ENCODE measurements at regions not wholly inside any gene's neighbourhood (a gene's known extent, or its start where the extent isn't known, plus 50 kb on each side); places are given as distances from the start of the nearest gene placed in this dataset.
"Not testable (repeated sequence)": the region's sequence is repeated elsewhere in the genome, so short reads cannot be mapped to it uniquely, and the experiment has no call there.

GRCh38 chr5:1644810-1645571 is 121.2 kb upstream of the LPCAT1 start:
- WGBS, 4 donors = 5 to 10% (median 5%) methylated on average over 22 to 51 of the region's 52 CpGs

DNA sequence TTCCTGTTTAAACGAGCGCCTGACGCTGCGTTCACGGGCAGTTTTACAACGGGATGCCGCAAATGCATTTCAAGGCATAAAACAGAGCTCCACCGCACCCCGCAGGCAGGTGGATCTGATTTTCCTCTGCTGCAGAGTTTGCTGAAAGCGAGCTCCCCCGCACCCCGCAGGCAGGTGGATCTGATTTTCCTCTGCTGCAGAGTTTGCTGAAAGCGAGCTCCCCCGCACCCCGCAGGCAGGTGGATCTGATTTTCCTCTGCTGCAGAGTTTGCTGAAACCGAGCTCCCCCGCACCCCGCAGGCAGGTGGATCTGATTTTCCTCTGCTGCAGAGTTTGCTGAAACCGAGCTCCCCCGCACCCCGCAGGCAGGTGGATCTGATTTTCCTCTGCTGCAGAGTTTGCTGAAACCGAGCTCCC is 120.6 kb upstream of the LPCAT1 start:
- not testable (repeated sequence) for H3K4me1 ChIP-seq (replicated peaks in 1 of 2); H3K4me3 ChIP-seq; H3K9me3 ChIP-seq (replicated peaks in 1 of 3); H3K27ac ChIP-seq; DNase-seq; H3K36me3 ChIP-seq (replicated peaks in 1 of 2)
- H3K27me3 ChIP-seq = peaks cover 20% of the 10 kb centered on the region
- intact Hi-C loops (cut with DNase I) = loop anchor here (5.0 to 10.0 kb wide), 4 partner anchors 262 to 720 kb away; partner anchors contain the start of gene CLPTM1L (in 1 of the 2)
- WGBS, 4 donors = 9 to 13% (median 10%) methylated on average over 7 to 18 of the region's 22 CpGs

More at GRCh38 chr5:1644810-1645571, 121.2 kb upstream of the LPCAT1 start:
- DNase-seq = peak; percentile 72 to 87 (median 85)
- Histone ChIP-seq H3K4me1 (replicated peaks in 1 of 2) (no peaks in the 10 kb centered on the region), H3K9me3 (replicated peaks in 1 of 3) (no peaks in the 10 kb centered on the region), H3K36me3 (replicated peaks in 1 of 2) (no peaks in the 10 kb centered on the region), H3K4me3 (peak overlapping the region in 1 of 4 donors; percentile 33), H3K27me3 (peaks cover 20% of the 10 kb centered on the region), H3K27ac (no peak overlapping the region)
- intact Hi-C loops (cut with DNase I) = loop anchor here (5.0 to 10.0 kb wide), 6 partner anchors 263 to 723 kb away; partner anchors contain the start of gene CLPTM1L (in 1 of the 2)
- TF ChIP-seq, protein P1, sequence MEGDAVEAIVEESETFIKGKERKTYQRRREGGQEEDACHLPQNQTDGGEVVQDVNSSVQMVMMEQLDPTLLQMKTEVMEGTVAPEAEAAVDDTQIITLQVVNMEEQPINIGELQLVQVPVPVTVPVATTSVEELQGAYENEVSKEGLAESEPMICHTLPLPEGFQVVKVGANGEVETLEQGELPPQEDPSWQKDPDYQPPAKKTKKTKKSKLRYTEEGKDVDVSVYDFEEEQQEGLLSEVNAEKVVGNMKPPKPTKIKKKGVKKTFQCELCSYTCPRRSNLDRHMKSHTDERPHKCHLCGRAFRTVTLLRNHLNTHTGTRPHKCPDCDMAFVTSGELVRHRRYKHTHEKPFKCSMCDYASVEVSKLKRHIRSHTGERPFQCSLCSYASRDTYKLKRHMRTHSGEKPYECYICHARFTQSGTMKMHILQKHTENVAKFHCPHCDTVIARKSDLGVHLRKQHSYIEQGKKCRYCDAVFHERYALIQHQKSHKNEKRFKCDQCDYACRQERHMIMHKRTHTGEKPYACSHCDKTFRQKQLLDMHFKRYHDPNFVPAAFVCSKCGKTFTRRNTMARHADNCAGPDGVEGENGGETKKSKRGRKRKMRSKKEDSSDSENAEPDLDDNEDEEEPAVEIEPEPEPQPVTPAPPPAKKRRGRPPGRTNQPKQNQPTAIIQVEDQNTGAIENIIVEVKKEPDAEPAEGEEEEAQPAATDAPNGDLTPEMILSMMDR (IDR thresholded peaks at IDR 0.05) = peak; percentile 73 to 94 (median 84)
- TF ChIP-seq POLR2A (IDR thresholded peaks at IDR 0.05) = no peak

- no peak overlapping the region for H3K27ac ChIP-seq
Observed at GRCh38 chr5:1643651-1644392, 120.1 kb upstream of the LPCAT1 start.

DNA sequence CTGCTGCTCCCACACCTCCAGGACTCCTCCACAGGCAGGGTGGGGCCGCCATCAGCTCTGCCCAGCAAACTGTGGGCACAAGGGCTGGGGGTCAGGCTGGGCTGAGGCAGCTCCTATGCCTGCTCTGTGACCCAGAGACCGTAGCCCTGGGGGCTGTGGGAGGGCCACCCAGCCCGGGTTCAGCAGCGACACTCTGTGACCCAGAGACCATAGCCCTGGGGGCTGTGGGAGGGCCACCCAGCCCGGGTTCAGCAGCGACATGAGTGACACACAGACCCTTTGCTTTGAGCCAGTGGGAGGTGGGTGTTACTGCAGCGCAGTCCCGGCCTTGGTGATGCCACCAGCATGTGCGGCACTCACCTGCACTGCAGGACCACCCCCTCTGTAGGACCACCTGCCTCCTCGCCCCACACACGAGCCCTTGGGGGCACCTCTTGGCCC is 118.9 kb upstream of the LPCAT1 start:
- 65 to 81% (median 70%) methylated on average over 3 to 11 of the region's 11 CpGs for WGBS, 4 donors
- no peak for DNase-seq
- H3K27ac ChIP-seq = no peak overlapping the region
- peaks cover 20% of the 10 kb centered on the region for H3K27me3 ChIP-seq
- H3K36me3 ChIP-seq (replicated peaks in 1 of 2) = no peaks in the 10 kb centered on the region
- intact Hi-C loops (cut with DNase I) = loop anchor here (5.0 to 10.0 kb wide), 4 partner anchors 260 to 718 kb away; partner anchors contain the start of gene CLPTM1L (in 1 of the 2)
- TF ChIP-seq, protein P1 (IDR thresholded peaks at IDR 0.05) = no peak
- no peak for TF ChIP-seq POLR2A (IDR thresholded peaks at IDR 0.05)
- H3K4me3 ChIP-seq = no peak overlapping the region
- H3K4me1 ChIP-seq (replicated peaks in 1 of 2) = no peaks in the 10 kb centered on the region
- no peaks in the 10 kb centered on the region for H3K9me3 ChIP-seq (replicated peaks in 1 of 3)

More at GRCh38 chr5:1643651-1644392, 120.1 kb upstream of the LPCAT1 start:
- intact Hi-C loops (cut with DNase I) = loop anchor here (5.0 to 10.0 kb wide), 4 partner anchors 262 to 719 kb away; partner anchors contain the start of gene CLPTM1L (in 1 of the 2)
- no peak for TF ChIP-seq POLR2A (IDR thresholded peaks at IDR 0.05)
- TF ChIP-seq, protein P1 (IDR thresholded peaks at IDR 0.05) = no peak
- no peak for DNase-seq
- Histone ChIP-seq H3K27me3 (peaks cover 20% of the 10 kb centered on the region), H3K4me1 (replicated peaks in 1 of 2) (no peaks in the 10 kb centered on the region), H3K9me3 (replicated peaks in 1 of 3) (no peaks in the 10 kb centered on the region), H3K4me3 (no peak overlapping the region), H3K36me3 (replicated peaks in 1 of 2) (no peaks in the 10 kb centered on the region)
- WGBS, 4 donors = 20 to 29% (median 23%) methylated on average over 13 to 14 of the region's 14 CpGs

Measured in adrenal gland (tissue), 9 donors.